OCI-LY3 (cell line): ENCODE measurements at regions not wholly inside any gene's neighbourhood (a gene's known extent, or its start where the extent isn't known, plus 50 kb on each side); places are given as distances from the start of the nearest gene placed in this dataset.

Source experiments
- CTCF ChIP-seq: fragments of 200-600, 300-600 bp; sonication (generic); IDR thresholded peaks from 2 replicates; pipeline ENCODE4 v1.5.1; 2014; ENCODE audit warnings: antibody characterized with exemption, low read length, low read depth
- EZH2phosphoT487 ChIP-seq: fragments of 200-600 bp; shearing (Covaris generic); IDR thresholded peaks from 2 replicates; pipeline ENCODE4 v1.6.1; 2018; ENCODE audit warnings: antibody characterized with exemption, mixed run types, low read depth

GRCh38 chr2:18309188-18309587 is 251.3 kb downstream of the RDH14 start:
- no peak for TF ChIP-seq CTCF
- no peak for TF ChIP-seq EZH2phosphoT487
